SK-N-SH (cell line): ENCODE measurements at regions not wholly inside any gene's neighbourhood (a gene's known extent, or its start where the extent isn't known, plus 50 kb on each side); places are given as distances from the start of the nearest gene placed in this dataset.
A peak's percentile ranks its signal among the peaks of the same experiment; 100 is the strongest.

ENCODE experiments used
- CTCF ChIA-PET: fragments of 300-600, 350-600 bp; formaldehyde crosslinking; extraction: SDS; loops from one replicate; lab custom pipeline; 2021; lab: Yijun Ruan, JAX
- POLR2A ChIA-PET: fragments of 350-600 bp; sonication (Branson Sonifier 250); formaldehyde crosslinking; extraction: SDS; loops from one replicate; lab custom pipeline; 2020; ENCODE audit warnings: antibody characterized with exemption, inconsistent platforms; lab: Yijun Ruan, JAX
- DNase-seq: peaks from one replicate; pipeline ENCODE4 v3.0.0; 2012
- H2AFZ ChIP-seq: fragments of 200-600 bp; sonication (generic); 2 replicates; pipeline ENCODE4 v1.8.1; 2016; ENCODE audit warnings: antibody characterized with exemption, mild to moderate bottlenecking, low read depth
- H3F3A ChIP-seq: fragments of 200-600 bp; sonication (generic); replicated peaks from 2 replicates; pipeline ENCODE3; 2016; ENCODE audit warnings: antibody characterized with exemption, mild to moderate bottlenecking; ENCODE audit not compliant: insufficient read depth
- H3K27ac ChIP-seq, 2 experiments: fragments of 200-500 bp in 1 of 2; fragments of 200-600 bp in 1 of 2; sonication (Bioruptor generic) in 1 of 2; sonication (generic), shearing (Covaris generic) in 1 of 2; 2 replicates each; pipeline versions ENCODE4 v1.5.1 to v1.6.1; 2014 to 2016; ENCODE audit warnings: low read depth in 2 of 2, inconsistent platforms in 1 of 2, low read length in 1 of 2, mild to moderate bottlenecking in 1 of 2, mixed read lengths in 1 of 2
- H3K27me3 ChIP-seq: fragments of 200-600 bp; sonication (generic), shearing (Covaris generic); 2 replicates; pipeline ENCODE4 v1.6.1; 2016; ENCODE audit warnings: mixed run types; ENCODE audit not compliant: insufficient read depth
- H3K36me3 ChIP-seq, 2 experiments: fragments of 200-500 bp in 1 of 2; fragments of 200-600 bp in 1 of 2; sonication (Bioruptor generic) in 1 of 2; sonication (generic) in 1 of 2; replicated peaks in 1 of 2; 2 replicates each; pipeline versions ENCODE3 to v1.5.1; 2014 to 2016; ENCODE audit warnings: low read length in 1 of 2, mild to moderate bottlenecking in 1 of 2; ENCODE audit not compliant: insufficient read depth in 2 of 2, control insufficient read depth in 1 of 2
- H3K4me1 ChIP-seq, 2 experiments: fragments of 200-500 bp in 1 of 2; fragments of 200-600 bp in 1 of 2; sonication (Bioruptor generic) in 1 of 2; sonication (generic), shearing (Covaris generic) in 1 of 2; 2 replicates each; pipeline versions ENCODE4 v1.5.1 to v1.6.1; 2014 to 2016; ENCODE audit warnings: low read depth in 1 of 2, low read length in 1 of 2, mixed run types in 1 of 2; ENCODE audit not compliant: insufficient read depth in 2 of 2, control insufficient read depth in 1 of 2
- H3K4me2 ChIP-seq: fragments of 200-600 bp; sonication (generic), shearing (Covaris generic); 2 replicates; pipeline ENCODE4 v1.6.1; 2017; ENCODE audit warnings: mixed run types
- H3K4me3 ChIP-seq, 2 experiments: fragments of 200-500 bp in 1 of 2; fragments of 200-600 bp in 1 of 2; sonication (Bioruptor generic) in 1 of 2; sonication (generic), shearing (Covaris generic) in 1 of 2; 2 replicates each; pipeline versions ENCODE4 v1.5.1 to v1.8.1; 2014 to 2016; ENCODE audit warnings: low read depth in 2 of 2, inconsistent platforms in 1 of 2, low read length in 1 of 2, mild to moderate bottlenecking in 1 of 2, mixed read lengths in 1 of 2, moderate library complexity in 1 of 2
- H3K79me2 ChIP-seq: fragments of 200-600 bp; sonication (generic); 2 replicates; pipeline ENCODE4 v1.8.1; 2017; ENCODE audit warnings: mild to moderate bottlenecking; ENCODE audit not compliant: insufficient read depth
- H3K9ac ChIP-seq: fragments of 200-600 bp; sonication (generic); 2 replicates; pipeline ENCODE4 v1.6.1; 2017; ENCODE audit warnings: mixed run types
- H3K9me2 ChIP-seq: fragments of 200-600 bp; sonication (generic); 2 replicates; pipeline ENCODE4 v1.6.1; 2017; ENCODE audit warnings: mixed run types
- H3K9me3 ChIP-seq: fragments of 200-600 bp; sonication (generic); 2 replicates; pipeline ENCODE4 v1.6.1; 2017; ENCODE audit warnings: mixed run types, mild to moderate bottlenecking, moderate library complexity
- H4K20me1 ChIP-seq: fragments of 200-600 bp; sonication (generic); 2 replicates; pipeline ENCODE4 v1.6.1; 2017; ENCODE audit warnings: mild to moderate bottlenecking, mixed run types; ENCODE audit not compliant: insufficient read depth
- CHD2 ChIP-seq: fragments of 150-350 bp; IDR thresholded peaks from 2 replicates; pipeline ENCODE4 v1.6.1; 2018; ENCODE audit warnings: low read length; ENCODE audit not compliant: partially characterized antibody
- FOSL2 ChIP-seq: IDR thresholded peaks from 2 replicates; pipeline ENCODE4 v1.4.0; 2012; ENCODE audit warnings: low read depth, mild to moderate bottlenecking, moderate library complexity, borderline replicate concordance
- FOXJ3 ChIP-seq: sonication (generic); formaldehyde crosslinking; IDR thresholded peaks from 2 replicates; pipeline ENCODE4 v1.5.1; 2020; ENCODE audit warnings: mild to moderate bottlenecking, missing genetic modification reagents
- JUND ChIP-seq: IDR thresholded peaks from 2 replicates; pipeline ENCODE4 v1.4.0; 2012
- MEF2A ChIP-seq: IDR thresholded peaks from 2 replicates; pipeline ENCODE4 v1.4.0; 2012; ENCODE audit warnings: low read depth, borderline replicate concordance
- POLR2AphosphoS5 ChIP-seq: IDR thresholded peaks from 2 replicates; pipeline ENCODE4 v1.6.1; 2012; ENCODE audit warnings: low read depth, low read length
- SIN3A ChIP-seq: IDR thresholded peaks from 2 replicates; pipeline ENCODE4 v1.6.1; 2012; ENCODE audit warnings: low read depth, mild to moderate bottlenecking, low read length, moderate library complexity, borderline replicate concordance
- TAF1 ChIP-seq: IDR thresholded peaks from 2 replicates; pipeline ENCODE4 v1.6.1; 2012; ENCODE audit warnings: low read depth, mild to moderate bottlenecking, low read length, moderate library complexity, borderline replicate concordance
- TCF12 ChIP-seq: IDR thresholded peaks from 2 replicates; pipeline ENCODE4 v1.4.0; 2012
- YY1 ChIP-seq: IDR thresholded peaks from 2 replicates; pipeline ENCODE4 v1.4.0; 2012; ENCODE audit warnings: low read depth, mild to moderate bottlenecking
- WGBS: methylation state at CpG from one replicate; pipeline ENCODE4 v1.1.6; 2017; ENCODE audit warnings: low lambda C conversion rate; 5-methylcytosine and 5-hydroxymethylcytosine counted together
- TF ChIP-seq, protein P1 (sequence below): fragments of 200-600 bp; sonication (generic); IDR thresholded peaks from 2 replicates; pipeline ENCODE4 v1.6.1; 2017; ENCODE audit warnings: antibody characterized with exemption, mild to moderate bottlenecking, moderate library complexity

DNA sequence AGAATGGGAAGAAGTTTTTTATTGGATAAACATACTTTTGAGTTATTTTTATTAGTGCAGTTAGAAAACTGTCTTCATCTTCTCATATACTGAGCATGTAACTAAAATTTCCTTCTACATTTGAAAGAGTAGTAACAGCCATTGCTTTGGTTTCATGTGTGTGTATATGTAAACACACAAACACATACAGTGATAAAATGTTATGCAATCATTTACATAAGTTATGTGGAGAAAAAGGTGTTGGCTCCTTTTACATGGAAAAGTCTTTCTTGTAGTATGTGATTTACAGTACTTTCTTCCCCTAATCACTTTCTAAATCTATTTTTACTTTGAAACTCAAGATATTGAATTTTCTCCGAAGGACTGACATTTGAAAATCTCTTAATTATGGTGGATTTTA lies 194.3 kb upstream of the PACRGL start:
- no peaks in the 10 kb centered on the region for H3K27me3 ChIP-seq
- ChIA-PET POLR2A (no interaction called here), CTCF (no interaction called here)
- no peak for DNase-seq
- H3K9me2 ChIP-seq = no peaks in the 10 kb centered on the region
- peak overlapping the region in 1 of 2 experiments; percentile 58; a peak in 2 of 4 replicates for H3K27ac ChIP-seq
- H3K36me3 ChIP-seq = peaks cover 24 to 26% of the 10 kb centered on the region in 2 experiments
- WGBS = 72% methylated on average over 1 of the region's 1 CpG
- TF ChIP-seq TAF1 = no peak
- TF ChIP-seq, protein P1, sequence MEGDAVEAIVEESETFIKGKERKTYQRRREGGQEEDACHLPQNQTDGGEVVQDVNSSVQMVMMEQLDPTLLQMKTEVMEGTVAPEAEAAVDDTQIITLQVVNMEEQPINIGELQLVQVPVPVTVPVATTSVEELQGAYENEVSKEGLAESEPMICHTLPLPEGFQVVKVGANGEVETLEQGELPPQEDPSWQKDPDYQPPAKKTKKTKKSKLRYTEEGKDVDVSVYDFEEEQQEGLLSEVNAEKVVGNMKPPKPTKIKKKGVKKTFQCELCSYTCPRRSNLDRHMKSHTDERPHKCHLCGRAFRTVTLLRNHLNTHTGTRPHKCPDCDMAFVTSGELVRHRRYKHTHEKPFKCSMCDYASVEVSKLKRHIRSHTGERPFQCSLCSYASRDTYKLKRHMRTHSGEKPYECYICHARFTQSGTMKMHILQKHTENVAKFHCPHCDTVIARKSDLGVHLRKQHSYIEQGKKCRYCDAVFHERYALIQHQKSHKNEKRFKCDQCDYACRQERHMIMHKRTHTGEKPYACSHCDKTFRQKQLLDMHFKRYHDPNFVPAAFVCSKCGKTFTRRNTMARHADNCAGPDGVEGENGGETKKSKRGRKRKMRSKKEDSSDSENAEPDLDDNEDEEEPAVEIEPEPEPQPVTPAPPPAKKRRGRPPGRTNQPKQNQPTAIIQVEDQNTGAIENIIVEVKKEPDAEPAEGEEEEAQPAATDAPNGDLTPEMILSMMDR = no peak
- TF ChIP-seq CHD2 = no peak
- TF ChIP-seq FOXJ3 (CRISPR knock-in tag) = no peak
- TF ChIP-seq TCF12 = no peak
- no peak for TF ChIP-seq POLR2AphosphoS5
- H2AFZ ChIP-seq = no peak overlapping the region
- H3F3A ChIP-seq = peaks cover 13% of the 10 kb centered on the region
- H3K4me3 ChIP-seq = no peak overlapping the region
- no peaks in the 10 kb centered on the region for H4K20me1 ChIP-seq
- H3K9ac ChIP-seq = no peak overlapping the region
- H3K4me2 ChIP-seq = no peak overlapping the region
- H3K79me2 ChIP-seq = no peaks in the 10 kb centered on the region
- H3K4me1 ChIP-seq = no peaks in the 10 kb centered on the region; a peak in 3 of 4 replicates
- no peaks in the 10 kb centered on the region for H3K9me3 ChIP-seq

DNA sequence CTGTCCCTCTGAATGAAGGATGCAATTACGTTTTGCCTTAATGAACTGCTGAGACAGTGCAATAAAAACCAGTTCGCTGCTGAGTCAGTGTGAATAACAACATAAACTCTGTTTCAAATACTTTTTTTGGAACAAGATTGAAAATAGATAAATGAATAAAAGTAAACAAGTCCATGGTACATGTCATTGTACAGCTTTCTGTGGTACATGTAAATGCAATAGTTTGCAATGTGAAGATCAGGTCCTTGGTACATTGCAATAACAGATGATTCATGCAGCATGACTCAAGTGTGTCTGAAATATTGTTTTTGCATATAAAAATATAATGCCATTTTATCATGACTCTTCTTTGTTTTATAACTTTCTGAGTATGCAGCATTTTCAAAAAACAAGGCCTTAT lies 193.4 kb upstream of the PACRGL start:
- Histone ChIP-seq H3K79me2 (no peaks in the 10 kb centered on the region), H4K20me1 (no peaks in the 10 kb centered on the region), H3K4me3 (no peak overlapping the region), H3F3A (peaks cover 13% of the 10 kb centered on the region), H3K27ac (peak overlapping the region in 1 of 2 experiments; percentile 58; a peak in 2 of 4 replicates), H3K9me3 (no peaks in the 10 kb centered on the region), H3K36me3 (peaks cover 24 to 29% of the 10 kb centered on the region in 2 experiments), H3K4me1 (no peaks in the 10 kb centered on the region; a peak in 3 of 4 replicates), H3K9ac (no peak overlapping the region), H3K4me2 (0 out of 2 replicates have a peak overlapping the region, but pooled peaks have one; percentile 4), H3K9me2 (no peaks in the 10 kb centered on the region), H2AFZ (no peak overlapping the region), H3K27me3 (no peaks in the 10 kb centered on the region)
- DNase-seq = no peak
- POLR2A ChIA-PET = no interaction called here
- 72% methylated on average over 2 of the region's 2 CpGs for WGBS
- CTCF ChIA-PET = no interaction called here
- 0 out of 2 replicates have a peak, but pooled peaks have one; percentile 28 for TF ChIP-seq MEF2A
- no peak for TF ChIP-seq YY1
- TF ChIP-seq FOSL2 = peak; percentile 76; the same call in 1 of the 2 replicates
- peak; percentile 30 for TF ChIP-seq JUND

DNA sequence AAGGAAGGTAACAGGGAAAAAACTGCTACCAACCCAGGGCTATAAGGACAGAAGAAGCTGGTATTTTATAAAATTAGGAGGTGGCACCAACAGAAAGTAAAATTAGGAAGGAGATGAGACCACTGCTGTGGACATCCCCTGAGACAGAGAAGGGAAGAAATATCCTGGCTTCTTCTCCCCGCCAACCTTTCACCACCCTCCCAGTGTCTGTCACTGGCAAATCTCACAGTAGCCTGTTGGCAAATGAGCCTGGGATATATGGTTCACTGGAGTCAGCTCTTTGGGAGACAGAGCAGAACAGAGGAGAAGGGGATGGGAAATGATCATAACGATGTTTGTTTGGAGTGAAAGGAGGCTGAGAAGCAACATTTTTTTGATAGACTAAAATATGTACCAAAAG lies 190.9 kb upstream of the PACRGL start:
- Histone ChIP-seq H3K79me2 (no peaks in the 10 kb centered on the region), H3K9me3 (no peaks in the 10 kb centered on the region), H4K20me1 (no peaks in the 10 kb centered on the region), H3K36me3 (peaks cover 35 to 38% of the 10 kb centered on the region in 2 experiments), H3K27me3 (no peaks in the 10 kb centered on the region), H3K9me2 (no peaks in the 10 kb centered on the region), H3K4me3 (no peak overlapping the region), H3F3A (peaks cover 21% of the 10 kb centered on the region), H3K27ac (no peak overlapping the region), H3K4me2 (no peak overlapping the region), H3K4me1 (no peaks in the 10 kb centered on the region; a peak in 3 of 4 replicates), H3K9ac (no peak overlapping the region), H2AFZ (no peak overlapping the region)
- TF ChIP-seq SIN3A = no peak
- no peak for DNase-seq
- POLR2A ChIA-PET = no interaction called here
- 86% methylated on average over 2 of the region's 2 CpGs for WGBS
- CTCF ChIA-PET = interaction anchor here (1.0 to 1.6 kb wide), 3 partner anchors 31 to 80 kb away, joined by 3 read pairs; no protein-coding TSS in a partner anchor
